HG03175 (cell line): ENCODE measurements at regions not wholly inside any gene's neighbourhood (a gene's known extent, or its start where the extent isn't known, plus 50 kb on each side); places are given as distances from the start of the nearest gene placed in this dataset.

Experiments
- ATAC-seq: cut with Tn5 transposase; IDR thresholded peaks from one replicate; pipeline ENCODE4 v1.9.1; 2021; ENCODE audit warnings: mild to moderate bottlenecking, moderate library complexity; ENCODE audit not compliant: unreplicated experiment

- no peak for ATAC-seq
Measured at GRCh38 chr9:119781886-119782285, 412.7 kb upstream of the BRINP1 start.

GRCh38 chr9:119775410-119775809 lies 406.2 kb upstream of the BRINP1 start:
- no peak for ATAC-seq

GRCh38 chr9:119773823-119774222 lies 404.6 kb upstream of the BRINP1 start:
- no peak for ATAC-seq

GRCh38 chr9:119771341-119771740 lies 402.1 kb upstream of the BRINP1 start:
- ATAC-seq = no peak

GRCh38 chr9:119768266-119768665 lies 399.0 kb upstream of the BRINP1 start:
- ATAC-seq = no peak

GRCh38 chr9:119765632-119766175 lies 396.5 kb upstream of the BRINP1 start:
- ATAC-seq = no peak

- ATAC-seq = no peak
Measured at GRCh38 chr9:119763260-119763659, 394.0 kb upstream of the BRINP1 start.

- ATAC-seq = no peak
Measured at GRCh38 chr9:119761812-119762211, 392.6 kb upstream of the BRINP1 start.

- no peak for ATAC-seq
Measured at GRCh38 chr9:119758990-119759389, 389.8 kb upstream of the BRINP1 start.

- no peak for ATAC-seq
Measured at GRCh38 chr9:119758241-119758640, 389.0 kb upstream of the BRINP1 start.

- no peak for ATAC-seq
Measured at GRCh38 chr9:119739476-119739875, 370.2 kb upstream of the BRINP1 start.

GRCh38 chr9:119736491-119737454 lies 367.5 kb upstream of the BRINP1 start:
- ATAC-seq = peak; percentile 98

GRCh38 chr9:119727988-119728387 lies 358.8 kb upstream of the BRINP1 start:
- no peak for ATAC-seq

- ATAC-seq = no peak
Measured at GRCh38 chr9:119726035-119726434, 356.8 kb upstream of the BRINP1 start.

GRCh38 chr9:119722384-119722783 lies 353.1 kb upstream of the BRINP1 start:
- no peak for ATAC-seq

GRCh38 chr9:119712325-119712724 lies 343.1 kb upstream of the BRINP1 start:
- no peak for ATAC-seq

- no peak for ATAC-seq
Measured at GRCh38 chr9:119709431-119709830, 340.2 kb upstream of the BRINP1 start.

GRCh38 chr9:119707228-119707845 lies 338.1 kb upstream of the BRINP1 start:
- ATAC-seq = no peak

GRCh38 chr9:119701651-119702050 lies 332.4 kb upstream of the BRINP1 start:
- no peak for ATAC-seq

- ATAC-seq = no peak
Measured at GRCh38 chr9:119698535-119698934, 329.3 kb upstream of the BRINP1 start.

- no peak for ATAC-seq
Measured at GRCh38 chr9:119697996-119698395, 328.8 kb upstream of the BRINP1 start.

- no peak for ATAC-seq
Measured at GRCh38 chr9:119689879-119690278, 320.6 kb upstream of the BRINP1 start.
